Fibroblast of skin of right biceps (primary cell): ENCODE measurements at regions not wholly inside any gene's neighbourhood (a gene's known extent, or its start where the extent isn't known, plus 50 kb on each side); places are given as distances from the start of the nearest gene placed in this dataset.
"Not testable (repeated sequence)": the region's sequence is repeated elsewhere in the genome, so short reads cannot be mapped to it uniquely, and the experiment has no call there.

Source experiments
- DNase-seq: peaks from one replicate; pipeline ENCODE4 v3.0.0-alpha.2; 2013

GRCh38 chr13:84823528-84823927 lies 941.3 kb upstream of the SLITRK1 start:
- DNase-seq, result no peak

DNA sequence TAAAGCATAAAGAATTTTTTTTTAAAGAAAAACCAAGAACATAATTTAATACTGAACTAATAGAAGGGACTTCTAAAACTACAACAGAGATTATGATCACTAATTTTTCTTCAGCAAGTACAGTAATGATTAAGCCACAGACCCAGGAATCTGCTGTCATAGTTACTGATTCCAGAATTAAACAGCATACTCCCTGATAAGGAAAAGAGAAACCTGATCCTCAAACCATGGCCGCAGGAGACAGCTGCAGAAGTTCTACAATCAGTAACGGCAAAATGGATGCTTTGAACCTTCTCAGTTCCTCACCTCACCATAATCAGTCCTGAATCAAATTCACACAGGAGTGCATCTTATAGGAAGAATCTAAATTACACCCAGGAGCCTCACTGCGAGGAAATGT lies 939.0 kb upstream of the SLITRK1 start:
- DNase-seq, result no peak

GRCh38 chr13:84816567-84817105 lies 934.4 kb upstream of the SLITRK1 start:
- DNase-seq, result no peak

GRCh38 chr13:84812789-84813188 lies 930.5 kb upstream of the SLITRK1 start:
- DNase-seq, result no peak

DNA sequence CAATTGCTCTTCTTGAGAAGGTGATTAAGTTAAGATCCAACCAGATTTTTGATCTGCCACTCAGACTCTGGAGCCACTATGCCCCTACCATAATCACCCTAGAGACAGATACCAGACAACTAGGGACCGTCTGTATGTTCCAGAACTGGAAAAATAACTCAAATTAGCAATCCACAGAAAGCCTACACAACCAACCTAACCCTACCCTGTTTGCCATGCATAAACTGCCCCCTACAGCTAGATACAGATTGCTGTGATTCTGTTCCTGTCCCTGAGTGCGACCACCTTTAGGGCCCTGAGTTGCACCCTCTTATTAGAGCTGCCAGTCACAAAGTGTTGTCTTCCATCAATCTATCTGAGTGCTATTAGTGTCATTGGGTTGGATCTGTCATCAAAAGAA lies 929.8 kb upstream of the SLITRK1 start:
- DNase-seq, result no peak

- no peak for DNase-seq
Measured at GRCh38 chr13:84810781-84811180, 928.5 kb upstream of the SLITRK1 start.

DNA sequence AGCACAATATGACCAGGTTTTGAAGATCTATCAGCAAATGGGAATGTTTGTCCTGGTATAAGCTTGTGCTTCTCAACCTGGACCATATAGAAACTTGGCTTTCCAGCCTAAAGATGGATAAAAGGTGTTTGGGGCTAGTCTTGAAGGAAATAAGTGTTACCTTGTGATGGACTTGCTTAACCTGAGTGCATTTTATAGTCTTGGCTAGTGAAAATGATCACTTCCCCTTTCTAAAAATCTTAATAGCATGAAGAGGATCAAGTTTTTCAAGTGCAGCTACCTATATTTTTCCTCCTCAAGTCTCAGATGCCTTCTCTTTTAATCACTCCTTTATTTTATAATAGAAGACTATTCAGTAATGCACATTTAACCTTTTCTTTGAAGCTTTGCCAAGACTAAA lies 919.8 kb upstream of the SLITRK1 start:
- DNase-seq, result no peak

DNA sequence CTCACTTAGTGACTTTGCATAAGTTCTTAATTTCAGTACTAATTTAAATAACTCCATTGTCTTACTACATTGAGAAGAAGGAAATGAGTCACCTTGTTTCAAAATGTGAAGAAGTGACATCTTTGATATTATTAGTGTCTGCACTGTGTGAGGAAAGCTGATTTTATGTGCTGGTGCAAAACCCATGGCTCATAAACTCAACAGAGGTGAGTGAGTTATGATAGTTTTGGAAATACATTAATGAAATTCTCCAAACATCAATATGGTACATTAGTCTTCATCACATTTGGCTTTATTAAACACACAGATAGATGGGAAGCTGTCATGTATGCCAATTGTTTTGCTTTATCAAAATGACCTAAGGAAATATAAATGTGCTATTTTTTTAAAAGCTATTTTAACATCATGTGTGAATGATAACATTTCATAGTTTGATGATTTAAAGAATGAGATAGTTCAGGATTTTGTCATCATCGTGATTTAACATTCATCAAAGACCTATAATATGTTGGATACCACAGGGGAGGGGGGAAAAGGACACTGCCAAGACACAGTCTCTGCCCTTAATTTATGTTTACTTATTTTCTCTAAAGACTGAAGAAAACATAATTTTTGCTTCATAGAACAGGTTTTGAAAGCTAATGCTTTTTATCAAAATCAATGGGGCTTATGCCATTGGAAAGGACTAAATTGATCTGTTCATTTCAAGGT lies 902.3 kb upstream of the SLITRK1 start:
- DNase-seq, result no peak

- no peak for DNase-seq
Measured at GRCh38 chr13:84777316-84777715, 895.0 kb upstream of the SLITRK1 start.

DNA sequence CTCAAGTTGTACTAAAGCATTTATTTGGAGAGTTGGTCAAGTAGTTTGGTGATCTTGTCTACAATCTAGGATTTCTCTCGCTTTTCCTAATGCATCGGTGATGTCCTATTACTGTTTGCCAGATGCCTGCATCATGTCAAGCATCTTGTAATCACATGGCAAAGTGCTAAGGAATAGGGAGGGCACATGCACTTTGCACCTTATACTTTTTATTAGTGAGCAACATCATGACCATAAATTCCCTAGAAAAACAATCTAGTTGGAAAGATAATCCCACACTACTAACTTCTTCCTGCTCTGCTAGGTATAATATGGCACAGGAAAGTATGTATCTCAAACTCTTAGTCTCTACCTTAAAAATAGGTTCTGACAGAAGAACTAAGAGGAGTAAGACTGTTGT lies 894.3 kb upstream of the SLITRK1 start:
- DNase-seq, result no peak

- not testable (repeated sequence) for DNase-seq
Measured at GRCh38 chr13:84775920-84776319, 893.6 kb upstream of the SLITRK1 start.

DNA sequence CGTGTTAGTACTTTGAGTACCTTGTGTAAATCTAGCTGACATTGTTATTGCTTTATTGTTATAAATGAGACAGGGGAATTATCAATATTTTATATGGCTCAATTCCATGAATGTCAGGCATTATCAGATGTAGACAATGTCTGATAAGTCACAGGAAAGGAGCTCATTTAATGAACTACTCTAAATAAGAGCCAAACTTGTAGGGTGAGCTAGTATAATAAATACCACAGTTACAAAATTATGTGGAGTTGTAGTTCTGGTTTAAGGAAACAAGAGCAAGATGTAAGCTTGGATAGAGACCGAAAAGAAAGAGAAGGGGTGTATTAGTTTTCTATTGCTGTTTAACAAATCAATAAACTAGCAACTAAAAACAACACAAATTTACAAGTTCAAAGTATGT lies 891.8 kb upstream of the SLITRK1 start:
- DNase-seq, result no peak

GRCh38 chr13:84760956-84761355 lies 878.7 kb upstream of the SLITRK1 start:
- no peak for DNase-seq

DNA sequence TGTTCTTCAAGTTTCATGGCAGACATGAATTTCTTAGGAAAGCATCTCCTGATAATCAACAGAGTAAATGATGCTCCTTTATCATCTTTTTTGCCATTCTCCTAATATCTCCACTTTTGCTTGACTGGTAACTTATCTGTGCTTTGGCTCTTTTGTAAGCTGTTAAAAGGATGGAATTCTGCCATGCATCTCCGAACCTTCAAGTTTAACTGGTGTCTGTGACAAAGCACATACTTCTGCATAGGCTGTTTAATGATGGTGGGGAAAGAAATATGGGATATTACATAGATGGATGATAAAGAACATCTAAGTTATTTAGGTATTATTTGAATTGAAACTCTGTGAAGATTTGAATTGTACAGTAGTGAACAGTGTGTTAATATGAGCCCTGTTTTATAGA lies 866.9 kb upstream of the SLITRK1 start:
- DNase-seq, result no peak

- DNase-seq, result no peak
Measured at GRCh38 chr13:84745051-84745551, 862.8 kb upstream of the SLITRK1 start.

DNA sequence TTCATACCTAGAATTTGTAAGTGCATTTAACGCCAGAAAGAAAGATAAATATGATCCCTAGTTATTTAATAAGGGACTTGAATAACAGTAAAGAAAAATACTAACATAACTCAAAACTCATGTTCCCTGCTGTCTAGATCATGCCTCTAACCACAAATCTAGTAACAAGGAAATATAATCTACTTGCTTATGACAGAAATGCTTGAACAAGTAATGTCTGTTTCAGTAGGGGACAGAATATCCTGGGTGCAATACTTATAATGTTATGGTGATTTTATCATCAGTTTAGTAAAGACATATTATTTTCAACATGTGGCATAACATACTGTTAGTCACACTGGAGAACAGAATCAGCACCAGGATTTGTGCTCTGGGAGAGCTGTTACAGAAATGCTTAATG lies 861.9 kb upstream of the SLITRK1 start:
- DNase-seq, result no peak

- DNase-seq, result no peak
Measured at GRCh38 chr13:84741253-84741652, 859.0 kb upstream of the SLITRK1 start.

- no peak for DNase-seq
Measured at GRCh38 chr13:84739021-84739420, 856.7 kb upstream of the SLITRK1 start.

GRCh38 chr13:84737661-84738060 lies 855.4 kb upstream of the SLITRK1 start:
- no peak for DNase-seq

GRCh38 chr13:84730376-84730775 lies 848.1 kb upstream of the SLITRK1 start:
- DNase-seq, result no peak

DNA sequence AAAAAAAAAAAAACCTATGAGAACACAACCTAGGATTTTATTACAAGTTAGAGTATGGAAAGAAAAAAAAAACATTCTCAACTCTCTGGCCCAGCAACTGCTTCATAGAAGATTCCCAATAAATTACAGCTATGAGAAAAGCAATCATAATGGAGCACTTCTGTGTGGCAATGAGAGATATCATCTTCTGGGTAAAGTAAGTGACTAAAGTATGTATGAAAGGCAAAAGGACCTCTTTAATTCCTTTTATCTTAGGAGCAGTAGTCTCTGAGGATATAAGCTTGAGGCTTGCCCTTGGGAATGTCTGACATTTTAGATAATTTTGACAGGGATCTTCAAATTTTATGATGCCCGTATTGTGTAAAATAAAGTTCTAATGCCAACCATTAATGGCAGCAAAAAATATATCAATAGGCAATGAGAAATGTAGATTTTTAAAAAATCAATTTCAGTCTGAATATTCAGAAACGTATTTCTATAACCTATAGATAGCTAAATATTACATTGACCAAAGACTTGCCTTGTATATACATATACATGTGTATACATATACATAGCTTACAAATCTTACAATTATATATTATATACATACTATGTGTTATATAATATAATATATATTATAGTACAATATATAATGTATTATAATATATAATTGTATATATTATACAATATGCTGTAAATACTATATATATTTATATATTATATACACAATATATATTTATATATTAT lies 823.9 kb upstream of the SLITRK1 start:
- no peak for DNase-seq

- no peak for DNase-seq
Measured at GRCh38 chr13:84702174-84702573, 819.9 kb upstream of the SLITRK1 start.

GRCh38 chr13:84697591-84697990 lies 815.3 kb upstream of the SLITRK1 start:
- not testable (repeated sequence) for DNase-seq

- no peak for DNase-seq
Measured at GRCh38 chr13:84686973-84687372, 804.7 kb upstream of the SLITRK1 start.
